Kidney (tissue), 13 donors: ENCODE measurements at regions not wholly inside any gene's neighbourhood (a gene's known extent, or its start where the extent isn't known, plus 50 kb on each side); places are given as distances from the start of the nearest gene placed in this dataset.

Experiments
- DNase-seq, 5 donors: peaks; one replicate each; pipeline ENCODE4 v3.0.0-alpha.2; 2013 to 2020
- FAIRE-seq: peaks from 2 replicates; lab custom pipeline; 2012; peaks lifted over from hg19 to GRCh38; lab: Jason Lieb, UNC
- H3K27ac ChIP-seq, 2 donors: one replicate each; pipeline ENCODE4 v1.7.0; 2013; ENCODE audit warnings: low read depth in 2 of 2, low read length in 2 of 2, inconsistent platforms in 1 of 2
- H3K27me3 ChIP-seq: one replicate; pipeline ENCODE4 v1.7.1; 2013; ENCODE audit warnings: low read length, inconsistent platforms; ENCODE audit not compliant: control insufficient read depth, insufficient read depth
- H3K36me3 ChIP-seq, 3 donors: one replicate each; pipeline versions ENCODE4 v1.7.0 to v1.7.1; 2013; ENCODE audit warnings: low read length in 3 of 3, control low read depth in 1 of 3, inconsistent platforms in 1 of 3; ENCODE audit not compliant: insufficient read depth in 3 of 3, control insufficient read depth in 2 of 3
- H3K4me1 ChIP-seq, 3 donors: one replicate each; pipeline versions ENCODE4 v1.7.0 to v1.7.1; 2013; ENCODE audit warnings: low read length in 3 of 3, inconsistent platforms in 1 of 3, low read depth in 1 of 3; ENCODE audit not compliant: control insufficient read depth in 2 of 3, insufficient read depth in 2 of 3
- H3K4me3 ChIP-seq, 3 donors: one replicate each; pipeline versions ENCODE4 v1.7.0 to v1.8.1; 2013; ENCODE audit warnings: low read length in 3 of 3, control low read depth in 1 of 3, inconsistent platforms in 1 of 3
- H3K9ac ChIP-seq, 3 donors: one replicate each; pipeline versions ENCODE4 v1.7.0 to v1.7.1; 2013; ENCODE audit warnings: low read length in 3 of 3, control low read depth in 1 of 3, inconsistent platforms in 1 of 3
- H3K9me3 ChIP-seq, 3 donors: one replicate each; pipeline versions ENCODE4 v1.7.0 to v1.7.1; 2013; ENCODE audit warnings: low read length in 3 of 3, control low read depth in 1 of 3, inconsistent platforms in 1 of 3; ENCODE audit not compliant: control insufficient read depth in 2 of 3, insufficient read depth in 1 of 3
- intact Hi-C: fragments of 100-400 bp; cut with DNase I; formaldehyde crosslinking; loops from one replicate; pipeline ENCODE4 v1.11.1; 2022
- TF ChIP-seq, protein P1 (sequence below): IDR thresholded peaks from 3 replicates; pipeline ENCODE4 v1.5.1; 2012; ENCODE audit warnings: mild to moderate bottlenecking, moderate library complexity, borderline replicate concordance; ENCODE audit not compliant: insufficient read depth; ENCODE audit errors: extremely low read depth
- donor health status: control.
- donor health status: control.
- donor health status: control.
- donor health status: control.
- donor health status: control.
- donor health status: DM: yes; HTN: yes; CAD: no.
- donor health status: Normal renal cell carcinoma (clear cell type).

DNA sequence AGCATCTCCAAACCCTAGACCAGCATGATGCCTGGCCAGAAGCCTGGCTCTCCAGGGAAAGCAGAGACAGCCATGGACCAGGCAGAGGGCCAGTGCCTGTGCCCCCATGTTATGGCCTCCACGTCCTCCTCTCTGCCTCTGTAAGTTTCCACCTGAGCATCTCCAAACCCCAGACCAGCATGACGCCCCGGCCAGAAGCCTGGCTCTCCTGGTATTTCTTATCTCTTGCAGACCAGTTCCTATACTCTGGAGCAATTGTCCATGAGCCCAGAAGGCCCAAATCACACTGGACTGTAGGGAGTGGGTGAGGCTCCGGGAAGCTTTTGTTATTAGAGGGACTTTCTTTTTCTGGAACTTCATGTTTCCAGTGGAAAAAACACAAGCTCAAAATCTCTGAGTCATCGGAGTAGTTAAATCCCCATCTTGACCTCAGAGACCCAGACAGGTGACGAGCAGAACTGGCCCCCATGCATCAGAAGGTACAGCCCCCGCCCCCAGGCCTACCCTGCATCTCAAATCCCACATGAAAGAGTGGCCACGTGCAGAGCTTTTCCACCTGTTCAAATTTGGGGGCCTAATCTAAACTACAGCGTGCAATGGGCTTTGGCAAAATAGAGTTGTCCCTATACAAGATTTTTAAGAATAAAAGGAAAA, 110.2 kb upstream of the FOXQ1 start:
- no peak for FAIRE-seq
- H3K36me3 ChIP-seq, result no peaks in the 10 kb centered on the region
- TF ChIP-seq, protein P1, sequence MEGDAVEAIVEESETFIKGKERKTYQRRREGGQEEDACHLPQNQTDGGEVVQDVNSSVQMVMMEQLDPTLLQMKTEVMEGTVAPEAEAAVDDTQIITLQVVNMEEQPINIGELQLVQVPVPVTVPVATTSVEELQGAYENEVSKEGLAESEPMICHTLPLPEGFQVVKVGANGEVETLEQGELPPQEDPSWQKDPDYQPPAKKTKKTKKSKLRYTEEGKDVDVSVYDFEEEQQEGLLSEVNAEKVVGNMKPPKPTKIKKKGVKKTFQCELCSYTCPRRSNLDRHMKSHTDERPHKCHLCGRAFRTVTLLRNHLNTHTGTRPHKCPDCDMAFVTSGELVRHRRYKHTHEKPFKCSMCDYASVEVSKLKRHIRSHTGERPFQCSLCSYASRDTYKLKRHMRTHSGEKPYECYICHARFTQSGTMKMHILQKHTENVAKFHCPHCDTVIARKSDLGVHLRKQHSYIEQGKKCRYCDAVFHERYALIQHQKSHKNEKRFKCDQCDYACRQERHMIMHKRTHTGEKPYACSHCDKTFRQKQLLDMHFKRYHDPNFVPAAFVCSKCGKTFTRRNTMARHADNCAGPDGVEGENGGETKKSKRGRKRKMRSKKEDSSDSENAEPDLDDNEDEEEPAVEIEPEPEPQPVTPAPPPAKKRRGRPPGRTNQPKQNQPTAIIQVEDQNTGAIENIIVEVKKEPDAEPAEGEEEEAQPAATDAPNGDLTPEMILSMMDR, result no peak

GRCh38 chr6:1200409-1201101, 111.3 kb upstream of the FOXQ1 start:
- TF ChIP-seq, protein P1, result no peak
- H3K36me3 ChIP-seq, result no peaks in the 10 kb centered on the region
- H3K4me3 ChIP-seq, result no peak overlapping the region
- no peak for FAIRE-seq
- H3K27me3 ChIP-seq, result no peaks in the 10 kb centered on the region
- H3K9me3 ChIP-seq, result peaks cover 0 to under 1% (median 0%) of the 10 kb centered on the region in 3 donors
- H3K27ac ChIP-seq, result no peak overlapping the region
- peaks cover 0 to 2% (median 0%) of the 10 kb centered on the region in 3 donors for H3K4me1 ChIP-seq
- intact Hi-C loops, result no loop called here
- H3K9ac ChIP-seq, result no peak overlapping the region
- no peak for DNase-seq

More for the DNA sequence above, 110.2 kb upstream of the FOXQ1 start:
- Histone ChIP-seq H3K4me1 (peaks cover 0 to 2% (median 0%) of the 10 kb centered on the region in 3 donors), H3K9me3 (no peaks in the 10 kb centered on the region), H3K27ac (no peak overlapping the region), H3K27me3 (no peaks in the 10 kb centered on the region), H3K9ac (no peak overlapping the region), H3K4me3 (no peak overlapping the region)
- intact Hi-C loops, result no loop called here
- DNase-seq, result no peak

DNA sequence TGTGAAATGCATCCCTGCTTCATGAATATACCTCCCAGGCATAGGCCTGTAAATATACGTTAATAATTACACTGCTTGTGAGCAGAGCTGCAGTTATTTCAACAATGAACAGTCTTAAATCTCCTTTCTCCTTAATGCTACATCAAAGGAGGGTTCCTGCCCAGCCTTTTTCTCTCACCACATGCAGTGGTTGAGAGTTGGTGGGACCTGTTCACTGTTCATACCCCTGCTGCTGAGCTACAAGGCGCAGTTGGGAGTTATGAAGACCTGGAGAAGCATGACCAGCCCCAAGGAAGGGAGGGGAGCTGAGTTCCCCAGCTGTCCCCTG, 111.9 kb upstream of the FOXQ1 start:
- no peaks in the 10 kb centered on the region for H3K36me3 ChIP-seq
- DNase-seq, result peak in 3 of 5 donors; percentile 27 to 60 (median 55)
- no peak for FAIRE-seq
- peaks cover 0 to 4% (median 0%) of the 10 kb centered on the region in 3 donors for H3K9me3 ChIP-seq
- H3K4me1 ChIP-seq, result peaks cover 0 to 2% (median 0%) of the 10 kb centered on the region in 3 donors
- TF ChIP-seq, protein P1, result no peak
- no peak overlapping the region for H3K4me3 ChIP-seq
- H3K27me3 ChIP-seq, result no peaks in the 10 kb centered on the region
- intact Hi-C loops, result no loop called here
- H3K9ac ChIP-seq, result no peak overlapping the region
- no peak overlapping the region for H3K27ac ChIP-seq
